ENCODE measurements at regions not wholly inside any gene's neighbourhood (a gene's known extent, or its start where the extent isn't known, plus 50 kb on each side); places are given as distances from the start of the nearest gene placed in this dataset.

DNA sequence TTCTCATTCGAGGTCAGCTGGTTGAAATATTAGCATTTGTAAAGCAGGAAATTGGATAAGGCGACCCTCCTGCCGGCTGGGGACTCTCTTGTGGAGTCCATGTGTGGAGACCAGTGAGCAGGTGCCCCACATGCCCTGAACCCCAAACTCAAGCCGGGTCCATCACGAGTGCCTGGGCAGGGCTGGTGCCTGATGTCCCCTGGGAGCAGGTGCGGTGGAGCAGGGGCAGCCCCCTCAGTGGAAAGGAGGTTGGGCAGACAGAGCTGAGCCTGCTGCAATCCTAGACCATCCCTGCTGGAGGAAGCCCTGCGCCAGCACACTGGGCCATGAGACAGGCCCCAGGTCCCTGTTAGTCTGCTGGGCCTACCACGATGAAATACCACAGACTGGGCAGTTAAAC lies 395.6 kb downstream of the NPHP4 start:
- TF ChIP-seq, protein P1, sequence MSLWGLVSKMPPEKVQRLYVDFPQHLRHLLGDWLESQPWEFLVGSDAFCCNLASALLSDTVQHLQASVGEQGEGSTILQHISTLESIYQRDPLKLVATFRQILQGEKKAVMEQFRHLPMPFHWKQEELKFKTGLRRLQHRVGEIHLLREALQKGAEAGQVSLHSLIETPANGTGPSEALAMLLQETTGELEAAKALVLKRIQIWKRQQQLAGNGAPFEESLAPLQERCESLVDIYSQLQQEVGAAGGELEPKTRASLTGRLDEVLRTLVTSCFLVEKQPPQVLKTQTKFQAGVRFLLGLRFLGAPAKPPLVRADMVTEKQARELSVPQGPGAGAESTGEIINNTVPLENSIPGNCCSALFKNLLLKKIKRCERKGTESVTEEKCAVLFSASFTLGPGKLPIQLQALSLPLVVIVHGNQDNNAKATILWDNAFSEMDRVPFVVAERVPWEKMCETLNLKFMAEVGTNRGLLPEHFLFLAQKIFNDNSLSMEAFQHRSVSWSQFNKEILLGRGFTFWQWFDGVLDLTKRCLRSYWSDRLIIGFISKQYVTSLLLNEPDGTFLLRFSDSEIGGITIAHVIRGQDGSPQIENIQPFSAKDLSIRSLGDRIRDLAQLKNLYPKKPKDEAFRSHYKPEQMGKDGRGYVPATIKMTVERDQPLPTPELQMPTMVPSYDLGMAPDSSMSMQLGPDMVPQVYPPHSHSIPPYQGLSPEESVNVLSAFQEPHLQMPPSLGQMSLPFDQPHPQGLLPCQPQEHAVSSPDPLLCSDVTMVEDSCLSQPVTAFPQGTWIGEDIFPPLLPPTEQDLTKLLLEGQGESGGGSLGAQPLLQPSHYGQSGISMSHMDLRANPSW (CRISPR knock-in tag; conservative IDR thresholded peaks at IDR 0.05; ENCODE audit: low read depth): no peak
- TF ChIP-seq CREB1 (CRISPR knock-in tag; IDR thresholded peaks at IDR 0.05): no peak
- TF ChIP-seq JUN (CRISPR knock-in tag; IDR thresholded peaks at IDR 0.05): no peak

Measured in WTC11 (cell line).